ENCODE measurements at regions not wholly inside any gene's neighbourhood (a gene's known extent, or its start where the extent isn't known, plus 50 kb on each side); places are given as distances from the start of the nearest gene placed in this dataset.

DNA sequence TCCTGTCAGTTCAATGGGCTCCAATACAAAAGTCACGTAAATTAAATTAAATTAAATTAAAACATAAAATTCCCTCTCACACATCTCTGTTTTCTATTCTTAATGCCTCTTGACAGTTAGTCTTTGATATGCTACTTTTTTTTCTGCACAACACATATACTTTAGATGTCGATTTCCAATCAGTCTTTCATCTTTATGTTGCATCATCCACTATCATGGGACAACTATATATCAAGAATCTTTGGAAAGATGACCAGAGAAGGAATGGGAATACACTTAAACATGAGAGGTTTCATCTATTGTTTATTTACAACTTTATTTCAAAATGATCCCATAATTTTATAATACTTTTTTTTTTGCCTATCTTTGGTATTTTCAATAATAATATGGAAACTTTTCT is 733.3 kb upstream of the FANCL start:
- Histone ChIP-seq H3K36me3 (ENCODE audit: control insufficient read depth in 3 of 3, insufficient read depth in 3 of 3, low read length in 3 of 3) (no peaks in the 10 kb centered on the region), H3K27me3 (ENCODE audit: control insufficient read depth in 3 of 3, insufficient read depth in 3 of 3, low read length in 3 of 3) (peaks cover 0 to 3% (median 0%) of the 10 kb centered on the region in 3 donors), H3K27ac (ENCODE audit: low read depth, low read length) (no peak overlapping the region), H3K4me1 (ENCODE audit: control insufficient read depth in 3 of 3, insufficient read depth in 3 of 3, low read length in 3 of 3) (no peaks in the 10 kb centered on the region), H3K4me3 (ENCODE audit: low read length in 3 of 3) (no peak overlapping the region), H3K9ac (ENCODE audit: low read depth in 1 of 3, low read length in 3 of 3) (no peak overlapping the region), H3K9me3 (ENCODE audit: control insufficient read depth in 3 of 3, low read length in 3 of 3) (no peaks in the 10 kb centered on the region)

- no peaks in the 10 kb centered on the region for H3K4me1 ChIP-seq (ENCODE audit: control insufficient read depth in 3 of 3, insufficient read depth in 3 of 3, low read length in 3 of 3)
- no peak overlapping the region for H3K4me3 ChIP-seq (ENCODE audit: low read length in 3 of 3)
- no peak overlapping the region for H3K9ac ChIP-seq (ENCODE audit: low read depth in 1 of 3, low read length in 3 of 3)
- no peaks in the 10 kb centered on the region for H3K9me3 ChIP-seq (ENCODE audit: control insufficient read depth in 3 of 3, low read length in 3 of 3)
- peaks cover 0 to 3% (median 0%) of the 10 kb centered on the region in 3 donors for H3K27me3 ChIP-seq (ENCODE audit: control insufficient read depth in 3 of 3, insufficient read depth in 3 of 3, low read length in 3 of 3)
- no peaks in the 10 kb centered on the region for H3K36me3 ChIP-seq (ENCODE audit: control insufficient read depth in 3 of 3, insufficient read depth in 3 of 3, low read length in 3 of 3)
- H3K27ac ChIP-seq (ENCODE audit: low read depth, low read length), result no peak overlapping the region
Measured at GRCh38 chr2:58973811-58974281, 732.7 kb upstream of the FANCL start.

DNA sequence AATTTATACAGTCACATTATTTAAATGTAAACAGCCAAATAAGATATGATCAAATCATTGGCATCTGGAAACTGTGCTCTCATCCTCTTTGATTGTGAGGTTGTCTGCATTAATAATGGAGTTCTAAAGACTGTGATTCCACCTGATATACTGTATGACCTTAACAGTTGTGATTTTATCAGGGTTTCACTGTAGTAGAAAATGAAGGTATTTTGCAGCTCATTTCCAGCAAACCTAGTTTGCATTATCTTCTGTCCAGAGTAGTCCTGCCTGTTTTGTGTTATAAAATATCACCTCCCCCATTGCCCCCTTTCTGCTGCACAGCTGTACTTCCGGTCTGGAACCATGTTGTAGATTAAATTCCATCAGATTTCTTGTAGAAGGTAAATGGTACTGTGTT is 731.6 kb upstream of the FANCL start:
- no peak overlapping the region for H3K27ac ChIP-seq (ENCODE audit: low read depth, low read length)
- peaks cover 0 to 3% (median 0%) of the 10 kb centered on the region in 3 donors for H3K27me3 ChIP-seq (ENCODE audit: control insufficient read depth in 3 of 3, insufficient read depth in 3 of 3, low read length in 3 of 3)
- H3K9ac ChIP-seq (ENCODE audit: low read depth in 1 of 3, low read length in 3 of 3), result no peak overlapping the region
- H3K9me3 ChIP-seq (ENCODE audit: control insufficient read depth in 3 of 3, low read length in 3 of 3), result no peaks in the 10 kb centered on the region
- no peaks in the 10 kb centered on the region for H3K36me3 ChIP-seq (ENCODE audit: control insufficient read depth in 3 of 3, insufficient read depth in 3 of 3, low read length in 3 of 3)
- no peak overlapping the region for H3K4me3 ChIP-seq (ENCODE audit: low read length in 3 of 3)
- no peaks in the 10 kb centered on the region for H3K4me1 ChIP-seq (ENCODE audit: control insufficient read depth in 3 of 3, insufficient read depth in 3 of 3, low read length in 3 of 3)

- Histone ChIP-seq H3K27me3 (ENCODE audit: control insufficient read depth in 3 of 3, insufficient read depth in 3 of 3, low read length in 3 of 3) (peaks cover 0 to 3% (median 0%) of the 10 kb centered on the region in 3 donors), H3K9ac (ENCODE audit: low read depth in 1 of 3, low read length in 3 of 3) (no peak overlapping the region), H3K27ac (ENCODE audit: low read depth, low read length) (no peak overlapping the region), H3K36me3 (ENCODE audit: control insufficient read depth in 3 of 3, insufficient read depth in 3 of 3, low read length in 3 of 3) (no peaks in the 10 kb centered on the region), H3K4me1 (ENCODE audit: control insufficient read depth in 3 of 3, insufficient read depth in 3 of 3, low read length in 3 of 3) (no peaks in the 10 kb centered on the region), H3K9me3 (ENCODE audit: control insufficient read depth in 3 of 3, low read length in 3 of 3) (no peaks in the 10 kb centered on the region), H3K4me3 (ENCODE audit: low read length in 3 of 3) (no peak overlapping the region)
Measured at GRCh38 chr2:58971511-58972360, 730.6 kb upstream of the FANCL start.

DNA sequence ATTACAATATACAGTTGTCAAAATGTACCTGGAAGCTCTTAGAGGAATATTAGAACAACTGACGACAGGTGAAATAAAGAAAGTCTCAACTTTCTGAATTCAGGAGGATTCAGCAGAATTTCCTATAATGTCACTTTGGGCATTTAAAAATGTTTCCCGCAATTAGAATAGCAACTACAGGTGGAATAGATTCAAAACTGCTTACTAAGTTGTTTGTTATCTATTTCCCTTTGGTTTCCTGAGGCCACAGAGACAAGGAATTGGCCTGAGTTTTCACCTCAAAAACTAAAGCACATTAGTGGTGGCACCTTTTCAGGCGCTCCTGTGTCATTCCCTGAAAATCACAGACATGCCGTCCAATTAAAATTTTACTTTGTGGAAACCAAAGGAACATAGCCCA is 729.2 kb upstream of the FANCL start:
- Histone ChIP-seq H3K27ac (ENCODE audit: low read depth, low read length) (no peak overlapping the region), H3K27me3 (ENCODE audit: control insufficient read depth in 3 of 3, insufficient read depth in 3 of 3, low read length in 3 of 3) (peaks cover 0 to 3% (median 0%) of the 10 kb centered on the region in 3 donors), H3K36me3 (ENCODE audit: control insufficient read depth in 3 of 3, insufficient read depth in 3 of 3, low read length in 3 of 3) (no peaks in the 10 kb centered on the region), H3K4me1 (ENCODE audit: control insufficient read depth in 3 of 3, insufficient read depth in 3 of 3, low read length in 3 of 3) (peaks cover 0 to 3% (median 0%) of the 10 kb centered on the region in 3 donors), H3K9ac (ENCODE audit: low read depth in 1 of 3, low read length in 3 of 3) (no peak overlapping the region), H3K9me3 (ENCODE audit: control insufficient read depth in 3 of 3, low read length in 3 of 3) (no peaks in the 10 kb centered on the region), H3K4me3 (ENCODE audit: low read length in 3 of 3) (no peak overlapping the region)

DNA sequence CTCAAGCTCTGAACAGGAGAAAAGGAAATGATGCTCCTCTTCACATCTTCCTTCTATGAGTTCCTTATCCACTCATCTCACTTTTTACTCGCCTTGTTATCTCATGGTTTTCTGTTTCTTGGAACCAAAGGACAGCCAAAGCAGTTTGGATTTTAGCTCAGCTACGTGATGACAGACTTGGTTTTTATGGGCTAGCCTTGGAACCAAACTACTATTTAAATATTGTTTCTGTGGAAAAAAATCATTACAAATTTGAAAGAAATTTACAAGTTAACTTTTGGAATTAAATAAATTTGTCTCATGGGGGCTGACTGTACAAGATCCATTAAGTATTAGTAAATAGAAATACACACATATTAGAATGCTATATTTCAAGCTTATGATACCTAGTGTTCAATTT is 727.8 kb upstream of the FANCL start:
- no peak overlapping the region for H3K9ac ChIP-seq (ENCODE audit: low read depth in 1 of 3, low read length in 3 of 3)
- no peak overlapping the region for H3K4me3 ChIP-seq (ENCODE audit: low read length in 3 of 3)
- no peaks in the 10 kb centered on the region for H3K36me3 ChIP-seq (ENCODE audit: control insufficient read depth in 3 of 3, insufficient read depth in 3 of 3, low read length in 3 of 3)
- no peaks in the 10 kb centered on the region for H3K9me3 ChIP-seq (ENCODE audit: control insufficient read depth in 3 of 3, low read length in 3 of 3)
- peaks cover 0 to under 1% (median 0%) of the 10 kb centered on the region in 3 donors for H3K27me3 ChIP-seq (ENCODE audit: control insufficient read depth in 3 of 3, insufficient read depth in 3 of 3, low read length in 3 of 3)
- H3K4me1 ChIP-seq (ENCODE audit: control insufficient read depth in 3 of 3, insufficient read depth in 3 of 3, low read length in 3 of 3), result peaks cover 0 to 3% (median 0%) of the 10 kb centered on the region in 3 donors
- no peak overlapping the region for H3K27ac ChIP-seq (ENCODE audit: low read depth, low read length)

GRCh38 chr2:58967736-58968135 is 726.6 kb upstream of the FANCL start:
- no peaks in the 10 kb centered on the region for H3K36me3 ChIP-seq (ENCODE audit: control insufficient read depth in 3 of 3, insufficient read depth in 3 of 3, low read length in 3 of 3)

DNA sequence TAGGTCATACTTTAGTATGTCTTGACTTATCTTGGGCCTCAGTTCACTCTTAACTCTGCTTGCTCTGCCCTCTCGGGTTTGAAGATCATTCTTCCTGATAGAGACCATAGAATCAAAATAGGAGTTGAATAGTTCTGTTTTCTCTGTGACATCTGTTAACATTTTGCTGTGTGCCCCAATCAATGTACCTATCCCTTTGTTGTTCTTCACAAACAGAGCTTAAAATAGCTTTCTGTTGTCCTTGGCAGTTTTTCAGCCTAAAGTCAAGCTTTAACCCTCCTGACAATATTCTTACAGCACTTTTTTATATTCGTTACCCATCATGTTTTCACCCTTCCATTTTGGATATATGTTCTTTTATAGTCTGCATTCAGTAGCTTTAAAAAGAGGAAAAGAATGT is 724.5 kb upstream of the FANCL start:
- Histone ChIP-seq H3K27ac (ENCODE audit: low read depth, low read length) (no peak overlapping the region), H3K4me3 (ENCODE audit: low read length in 3 of 3) (no peak overlapping the region), H3K36me3 (ENCODE audit: control insufficient read depth in 3 of 3, insufficient read depth in 3 of 3, low read length in 3 of 3) (no peaks in the 10 kb centered on the region), H3K9me3 (ENCODE audit: control insufficient read depth in 3 of 3, low read length in 3 of 3) (no peaks in the 10 kb centered on the region), H3K4me1 (ENCODE audit: control insufficient read depth in 3 of 3, insufficient read depth in 3 of 3, low read length in 3 of 3) (peaks cover 0 to 3% (median 0%) of the 10 kb centered on the region in 3 donors), H3K9ac (ENCODE audit: low read depth in 1 of 3, low read length in 3 of 3) (no peak overlapping the region), H3K27me3 (ENCODE audit: control insufficient read depth in 3 of 3, insufficient read depth in 3 of 3, low read length in 3 of 3) (no peaks in the 10 kb centered on the region)

More at GRCh38 chr2:58967736-58968135, 726.6 kb upstream of the FANCL start:
- Histone ChIP-seq H3K27me3 (ENCODE audit: control insufficient read depth in 3 of 3, insufficient read depth in 3 of 3, low read length in 3 of 3) (no peaks in the 10 kb centered on the region), H3K9ac (ENCODE audit: low read depth in 1 of 3, low read length in 3 of 3) (no peak overlapping the region), H3K4me1 (ENCODE audit: control insufficient read depth in 3 of 3, insufficient read depth in 3 of 3, low read length in 3 of 3) (peaks cover 0 to 3% (median 0%) of the 10 kb centered on the region in 3 donors), H3K4me3 (ENCODE audit: low read length in 3 of 3) (no peak overlapping the region), H3K9me3 (ENCODE audit: control insufficient read depth in 3 of 3, low read length in 3 of 3) (no peaks in the 10 kb centered on the region), H3K27ac (ENCODE audit: low read depth, low read length) (no peak overlapping the region)

DNA sequence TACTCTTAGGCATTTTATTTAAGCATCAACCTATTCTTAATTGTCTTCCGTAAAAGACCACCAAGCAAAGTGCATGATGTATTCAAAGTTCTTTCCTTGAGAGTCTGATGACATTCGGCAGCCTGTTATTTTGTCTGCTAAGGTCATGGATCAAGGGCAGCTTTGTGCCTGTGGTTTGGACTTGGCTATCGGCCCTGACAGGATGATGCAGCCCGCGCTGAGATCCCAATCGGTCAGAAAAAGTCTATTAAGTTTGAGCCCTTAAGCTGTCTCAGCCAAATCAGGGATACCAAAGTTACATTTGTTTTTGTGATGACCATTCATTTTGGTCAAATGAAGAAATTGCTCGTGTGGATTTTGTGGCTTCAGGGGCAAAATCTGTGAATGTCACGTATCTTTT is 718.9 kb upstream of the FANCL start:
- Histone ChIP-seq H3K9me3 (ENCODE audit: control insufficient read depth in 3 of 3, low read length in 3 of 3) (no peaks in the 10 kb centered on the region), H3K36me3 (ENCODE audit: control insufficient read depth in 3 of 3, insufficient read depth in 3 of 3, low read length in 3 of 3) (no peaks in the 10 kb centered on the region), H3K27me3 (ENCODE audit: control insufficient read depth in 3 of 3, insufficient read depth in 3 of 3, low read length in 3 of 3) (peaks cover 0 to 4% (median 3%) of the 10 kb centered on the region in 3 donors), H3K4me3 (ENCODE audit: low read length in 3 of 3) (no peak overlapping the region), H3K9ac (ENCODE audit: low read depth in 1 of 3, low read length in 3 of 3) (no peak overlapping the region), H3K27ac (ENCODE audit: low read depth, low read length) (no peak overlapping the region), H3K4me1 (ENCODE audit: control insufficient read depth in 3 of 3, insufficient read depth in 3 of 3, low read length in 3 of 3) (no peaks in the 10 kb centered on the region)

GRCh38 chr2:58957188-58957840 is 716.2 kb upstream of the FANCL start:
- Histone ChIP-seq H3K36me3 (ENCODE audit: control insufficient read depth in 3 of 3, insufficient read depth in 3 of 3, low read length in 3 of 3) (no peaks in the 10 kb centered on the region), H3K27me3 (ENCODE audit: control insufficient read depth in 3 of 3, insufficient read depth in 3 of 3, low read length in 3 of 3) (peaks cover 0 to 4% (median 4%) of the 10 kb centered on the region in 3 donors), H3K4me1 (ENCODE audit: control insufficient read depth in 3 of 3, insufficient read depth in 3 of 3, low read length in 3 of 3) (no peaks in the 10 kb centered on the region), H3K27ac (ENCODE audit: low read depth, low read length) (no peak overlapping the region), H3K4me3 (ENCODE audit: low read length in 3 of 3) (no peak overlapping the region), H3K9ac (ENCODE audit: low read depth in 1 of 3, low read length in 3 of 3) (no peak overlapping the region), H3K9me3 (ENCODE audit: control insufficient read depth in 3 of 3, low read length in 3 of 3) (no peaks in the 10 kb centered on the region)

All from skeletal muscle tissue (tissue), 3 donors.